Colonic mucosa (tissue), 4 donors: ENCODE measurements at regions not wholly inside any gene's neighbourhood (a gene's known extent, or its start where the extent isn't known, plus 50 kb on each side); places are given as distances from the start of the nearest gene placed in this dataset.

ENCODE experiments used
- DNase-seq: peaks from one replicate; pipeline ENCODE4 v3.0.0-alpha.2; 2020
- H3K27ac ChIP-seq: fragments of 200-600 bp; one replicate; pipeline ENCODE4 v1.8.0; 2021
- H3K27me3 ChIP-seq: fragments of 200-600 bp; one replicate; pipeline ENCODE4 v1.8.0; 2021
- H3K36me3 ChIP-seq: fragments of 200-600 bp; one replicate; pipeline ENCODE4 v1.8.0; 2021
- H3K4me1 ChIP-seq: fragments of 200-600 bp; one replicate; pipeline ENCODE4 v1.8.0; 2021; ENCODE audit warnings: mild to moderate bottlenecking
- H3K4me3 ChIP-seq: fragments of 200-600 bp; one replicate; pipeline ENCODE4 v1.8.0; 2021
- H3K9ac ChIP-seq, 2 donors: one replicate each; pipeline ENCODE4 v1.7.0; 2013; ENCODE audit warnings: control low read depth in 2 of 2, low read depth in 2 of 2, low read length in 2 of 2
- H3K9me3 ChIP-seq: fragments of 200-600 bp; one replicate; pipeline ENCODE4 v1.8.0; 2021
- CTCF ChIP-seq: fragments of 200-600 bp; IDR thresholded peaks from one replicate; pipeline ENCODE4 v1.8.0; 2022; ENCODE audit warnings: antibody characterized with exemption, mild to moderate bottlenecking
- intact Hi-C: fragments of 100-400 bp; cut with DNase I; formaldehyde crosslinking; loops from one replicate; pipeline ENCODE4 v1.14.1; 2022
- donor health status: healthy.
- donor health status: DM: no; HTN: no; CAD: no.
- donor health status: DM: no; HTN: no; CAD: no.

GRCh38 chr18:66958309-66958708 lies 354.4 kb upstream of the CDH19 start:
- no peak overlapping the region for H3K9ac ChIP-seq
- no peak overlapping the region for H3K27ac ChIP-seq
- H3K4me3 ChIP-seq = no peak overlapping the region
- no peak for DNase-seq
- intact Hi-C loops = no loop called here
- no peaks in the 10 kb centered on the region for H3K27me3 ChIP-seq
- no peaks in the 10 kb centered on the region for H3K9me3 ChIP-seq
- no peaks in the 10 kb centered on the region for H3K4me1 ChIP-seq
- H3K36me3 ChIP-seq = no peaks in the 10 kb centered on the region
- TF ChIP-seq CTCF = no peak

GRCh38 chr18:66951750-66952149 lies 347.9 kb upstream of the CDH19 start:
- DNase-seq = no peak
- no peak for TF ChIP-seq CTCF
- Histone ChIP-seq H3K27me3 (no peaks in the 10 kb centered on the region), H3K4me1 (no peaks in the 10 kb centered on the region), H3K36me3 (no peaks in the 10 kb centered on the region), H3K27ac (no peak overlapping the region), H3K9ac (no peak overlapping the region), H3K9me3 (no peaks in the 10 kb centered on the region), H3K4me3 (no peak overlapping the region)
- intact Hi-C loops = no loop called here

- DNase-seq = no peak
- no peaks in the 10 kb centered on the region for H3K36me3 ChIP-seq
- no peak overlapping the region for H3K27ac ChIP-seq
- H3K4me1 ChIP-seq = no peaks in the 10 kb centered on the region
- intact Hi-C loops = no loop called here
- H3K4me3 ChIP-seq = no peak overlapping the region
- no peak for TF ChIP-seq CTCF
- no peaks in the 10 kb centered on the region for H3K27me3 ChIP-seq
- H3K9me3 ChIP-seq = no peaks in the 10 kb centered on the region
- H3K9ac ChIP-seq = no peak overlapping the region
Measured at GRCh38 chr18:66949419-66949818, 345.5 kb upstream of the CDH19 start.

GRCh38 chr18:66937546-66937945 lies 333.7 kb upstream of the CDH19 start:
- no peak for TF ChIP-seq CTCF
- no peaks in the 10 kb centered on the region for H3K4me1 ChIP-seq
- intact Hi-C loops = no loop called here

GRCh38 chr18:66931010-66931409 lies 327.1 kb upstream of the CDH19 start:
- H3K27ac ChIP-seq = no peak overlapping the region
- H3K27me3 ChIP-seq = no peaks in the 10 kb centered on the region
- no peaks in the 10 kb centered on the region for H3K36me3 ChIP-seq
- no peaks in the 10 kb centered on the region for H3K9me3 ChIP-seq
- no peak overlapping the region for H3K9ac ChIP-seq
- H3K4me1 ChIP-seq = no peaks in the 10 kb centered on the region
- intact Hi-C loops = no loop called here
- no peak for TF ChIP-seq CTCF
- no peak for DNase-seq
- H3K4me3 ChIP-seq = no peak overlapping the region

More at GRCh38 chr18:66937546-66937945, 333.7 kb upstream of the CDH19 start:
- Histone ChIP-seq H3K27ac (no peak overlapping the region), H3K4me3 (no peak overlapping the region), H3K27me3 (no peaks in the 10 kb centered on the region), H3K9ac (no peak overlapping the region), H3K36me3 (no peaks in the 10 kb centered on the region), H3K9me3 (no peaks in the 10 kb centered on the region)
- no peak for DNase-seq

GRCh38 chr18:66916834-66917233 lies 312.9 kb upstream of the CDH19 start:
- intact Hi-C loops = no loop called here
- H3K4me1 ChIP-seq = no peaks in the 10 kb centered on the region

More at GRCh38 chr18:66916834-66917233, 312.9 kb upstream of the CDH19 start:
- no peak overlapping the region for H3K9ac ChIP-seq
- H3K4me3 ChIP-seq = no peak overlapping the region
- H3K9me3 ChIP-seq = no peaks in the 10 kb centered on the region
- no peak overlapping the region for H3K27ac ChIP-seq
- TF ChIP-seq CTCF = no peak
- no peaks in the 10 kb centered on the region for H3K27me3 ChIP-seq
- no peaks in the 10 kb centered on the region for H3K36me3 ChIP-seq
- DNase-seq = no peak
